Endodermal cell (in vitro differentiated cells): ENCODE measurements at regions not wholly inside any gene's neighbourhood (a gene's known extent, or its start where the extent isn't known, plus 50 kb on each side); places are given as distances from the start of the nearest gene placed in this dataset.

ENCODE experiments used
- DNase-seq: peaks from one replicate; pipeline ENCODE4 v3.0.0-alpha.2; 2017
- H3K27ac ChIP-seq: 2 replicates; pipeline ENCODE4 v1.5.1; 2013; ENCODE audit warnings: mild to moderate bottlenecking, low read depth, low read length, moderate library complexity
- H3K27me3 ChIP-seq: 2 replicates; pipeline ENCODE4 v1.6.1; 2013; ENCODE audit warnings: mild to moderate bottlenecking, low read length, moderate library complexity; ENCODE audit not compliant: insufficient read depth, control insufficient read depth, poor library complexity, severe bottlenecking
- H3K36me3 ChIP-seq: 2 replicates; pipeline ENCODE4 v1.7.0; 2013; ENCODE audit warnings: mild to moderate bottlenecking, low read length, moderate library complexity; ENCODE audit not compliant: control insufficient read depth, insufficient read depth
- H3K4me1 ChIP-seq: one replicate; pipeline ENCODE4 v1.7.0; 2013; ENCODE audit warnings: low read length; ENCODE audit not compliant: control insufficient read depth, insufficient read depth
- H3K4me3 ChIP-seq: 2 replicates; pipeline ENCODE4 v1.5.1; 2013; ENCODE audit warnings: mild to moderate bottlenecking, low read length, moderate library complexity
- H3K9ac ChIP-seq: 2 replicates; pipeline ENCODE4 v1.6.1; 2013; ENCODE audit warnings: mild to moderate bottlenecking, low read length, moderate library complexity; ENCODE audit not compliant: poor library complexity, severe bottlenecking; ENCODE audit errors: extremely low read depth
- H3K9me3 ChIP-seq: 2 replicates; pipeline ENCODE4 v1.6.1; 2013; ENCODE audit warnings: mild to moderate bottlenecking, low read length, moderate library complexity; ENCODE audit not compliant: control insufficient read depth
- H3K27ac Mint-ChIP-seq: 2 replicates; pipeline ENCODE4 v1.8.0; 2020; ENCODE audit warnings: mixed read lengths
- H3K27me3 Mint-ChIP-seq: 2 replicates; pipeline ENCODE4 v1.8.0; 2021; ENCODE audit warnings: mild to moderate bottlenecking, mixed read lengths; ENCODE audit not compliant: insufficient read depth
- H3K36me3 Mint-ChIP-seq: 2 replicates; pipeline ENCODE4 v1.8.0; 2020; ENCODE audit warnings: low read depth, mixed read lengths
- H3K4me1 Mint-ChIP-seq: 2 replicates; pipeline ENCODE4 v1.8.0; 2020; ENCODE audit warnings: mixed read lengths
- H3K4me3 Mint-ChIP-seq: 2 replicates; pipeline ENCODE4 v1.8.0; 2020; ENCODE audit warnings: mild to moderate bottlenecking, moderate library complexity, mixed read lengths
- H3K9me3 Mint-ChIP-seq: 2 replicates; pipeline ENCODE4 v1.8.0; 2020; ENCODE audit warnings: mild to moderate bottlenecking, mixed read lengths
- WGBS, 2 experiments: methylation state at CpG; one replicate each; pipeline versions ENCODE4 v1.1.5 to v1.1.7; 2013; ENCODE audit warnings: missing lambda C conversion rate in 2 of 2, mixed read lengths in 1 of 2; ENCODE audit not compliant: insufficient coverage in 1 of 2, insufficient read length in 1 of 2; 5-methylcytosine and 5-hydroxymethylcytosine counted together
- TF ChIP-seq, protein P1 (sequence below): fragments of 200-600 bp; sonication (generic); conservative IDR thresholded peaks from 2 replicates; pipeline ENCODE4 v1.5.0; 2021; ENCODE audit warnings: antibody characterized with exemption, mild to moderate bottlenecking

DNA sequence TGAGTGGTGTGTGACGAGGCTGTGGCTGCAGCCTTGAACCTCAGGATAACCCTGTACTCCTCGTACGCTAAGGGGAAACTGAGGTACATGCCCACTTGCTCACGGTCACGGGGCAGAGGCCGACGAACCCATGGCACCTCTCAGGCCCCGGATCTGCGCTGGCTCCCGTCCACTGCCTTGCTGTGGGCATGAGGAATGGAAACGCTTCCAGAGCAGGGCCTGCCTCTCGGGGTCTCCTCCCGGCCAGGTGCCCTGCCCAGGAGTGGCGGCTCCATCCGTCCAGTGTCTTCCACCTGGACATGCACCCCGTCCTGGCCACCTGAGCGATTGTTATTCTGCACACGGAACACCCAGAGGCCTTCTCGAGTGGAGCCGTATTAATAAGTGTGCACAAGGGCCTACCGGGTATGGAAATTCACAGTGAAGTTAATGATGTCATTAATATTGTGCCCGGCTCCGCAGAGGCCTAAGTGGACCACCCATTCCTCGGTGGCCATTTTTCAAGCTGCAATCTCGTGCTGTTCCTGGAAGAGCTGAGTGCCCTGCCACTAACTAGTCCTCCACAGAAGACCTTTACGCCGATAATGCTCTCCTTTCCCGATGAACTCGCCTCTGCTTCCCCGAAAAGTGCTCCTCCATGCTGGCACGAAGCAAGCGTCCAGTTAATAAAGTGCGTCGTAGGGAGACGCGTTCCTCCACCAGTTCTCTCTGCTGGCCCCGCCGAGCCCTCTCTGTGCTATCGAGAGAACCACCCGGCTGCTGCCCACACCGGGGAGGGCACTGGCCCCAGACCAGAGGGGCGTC lies 927.9 kb downstream of the BRD1 start:
- TF ChIP-seq, protein P1, sequence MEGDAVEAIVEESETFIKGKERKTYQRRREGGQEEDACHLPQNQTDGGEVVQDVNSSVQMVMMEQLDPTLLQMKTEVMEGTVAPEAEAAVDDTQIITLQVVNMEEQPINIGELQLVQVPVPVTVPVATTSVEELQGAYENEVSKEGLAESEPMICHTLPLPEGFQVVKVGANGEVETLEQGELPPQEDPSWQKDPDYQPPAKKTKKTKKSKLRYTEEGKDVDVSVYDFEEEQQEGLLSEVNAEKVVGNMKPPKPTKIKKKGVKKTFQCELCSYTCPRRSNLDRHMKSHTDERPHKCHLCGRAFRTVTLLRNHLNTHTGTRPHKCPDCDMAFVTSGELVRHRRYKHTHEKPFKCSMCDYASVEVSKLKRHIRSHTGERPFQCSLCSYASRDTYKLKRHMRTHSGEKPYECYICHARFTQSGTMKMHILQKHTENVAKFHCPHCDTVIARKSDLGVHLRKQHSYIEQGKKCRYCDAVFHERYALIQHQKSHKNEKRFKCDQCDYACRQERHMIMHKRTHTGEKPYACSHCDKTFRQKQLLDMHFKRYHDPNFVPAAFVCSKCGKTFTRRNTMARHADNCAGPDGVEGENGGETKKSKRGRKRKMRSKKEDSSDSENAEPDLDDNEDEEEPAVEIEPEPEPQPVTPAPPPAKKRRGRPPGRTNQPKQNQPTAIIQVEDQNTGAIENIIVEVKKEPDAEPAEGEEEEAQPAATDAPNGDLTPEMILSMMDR = no peak
- Histone ChIP-seq H3K9ac (no peak overlapping the region), H3K4me1 (no peaks in the 10 kb centered on the region), H3K36me3 (no peaks in the 10 kb centered on the region), H3K9me3 (no peaks in the 10 kb centered on the region), H3K4me3 (no peak overlapping the region), H3K27me3 (no peaks in the 10 kb centered on the region), H3K27ac (no peak overlapping the region)
- DNase-seq = no peak
- Mint-ChIP-seq H3K36me3 (no peaks in the 10 kb centered on the region), H3K9me3 (no peaks in the 10 kb centered on the region), H3K4me1 (no peaks in the 10 kb centered on the region), H3K27ac (no peak overlapping the region), H3K4me3 (no peak overlapping the region), H3K27me3 (peaks cover 1% of the 10 kb centered on the region)
- 92 to 95% methylated on average over 34 to 42 of the region's 42 CpGs for WGBS, 2 experiments

DNA sequence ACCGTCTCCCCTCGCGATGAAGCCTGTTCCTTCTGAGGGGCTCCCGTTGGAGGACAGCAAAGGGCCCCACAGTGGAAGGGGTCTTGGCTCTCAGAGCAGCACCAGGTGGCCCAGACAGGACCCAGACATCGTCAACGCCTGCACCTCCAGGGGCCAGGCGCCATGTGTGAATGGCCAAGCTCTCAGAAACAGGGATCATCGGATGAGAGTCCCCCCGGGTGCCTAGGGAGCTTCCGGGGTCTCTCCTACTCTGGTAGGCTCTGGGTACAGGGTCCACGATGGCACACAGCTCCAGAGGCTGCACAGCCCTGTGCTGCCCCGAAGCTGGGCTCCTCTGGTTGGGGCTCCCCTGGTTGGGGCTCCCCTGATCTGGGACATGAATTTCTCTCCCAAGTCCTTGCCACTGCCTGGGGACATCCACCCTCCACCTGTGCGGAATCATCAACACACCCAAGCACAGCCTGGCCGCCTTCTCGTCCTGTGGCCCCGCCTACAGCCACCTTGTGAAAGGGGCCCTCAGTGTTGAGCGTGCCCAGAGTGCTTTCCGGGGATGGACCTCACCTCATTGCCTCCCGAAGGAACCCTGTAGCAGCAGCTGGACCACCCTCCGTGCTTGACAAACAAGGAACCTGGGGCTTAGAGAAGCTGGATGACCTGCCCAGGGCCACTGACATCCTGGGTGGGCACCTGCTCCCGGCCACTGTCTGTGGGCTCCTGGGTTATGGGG lies 929.0 kb downstream of the BRD1 start:
- no peaks in the 10 kb centered on the region for H3K36me3 Mint-ChIP-seq
- no peak overlapping the region for H3K27ac ChIP-seq
- WGBS, 2 experiments = 91 to 92% methylated on average over 16 to 21 of the region's 21 CpGs
- TF ChIP-seq, protein P1 = no peak
- no peak overlapping the region for H3K9ac ChIP-seq
- no peak overlapping the region for H3K4me3 ChIP-seq
- DNase-seq = no peak
- no peaks in the 10 kb centered on the region for H3K9me3 Mint-ChIP-seq
- no peaks in the 10 kb centered on the region for H3K9me3 ChIP-seq
- H3K4me1 ChIP-seq = no peaks in the 10 kb centered on the region
- no peak overlapping the region for H3K4me3 Mint-ChIP-seq
- peaks cover 5% of the 10 kb centered on the region for H3K27me3 Mint-ChIP-seq
- H3K36me3 ChIP-seq = no peaks in the 10 kb centered on the region
- no peak overlapping the region for H3K27ac Mint-ChIP-seq
- no peaks in the 10 kb centered on the region for H3K27me3 ChIP-seq
- H3K4me1 Mint-ChIP-seq = no peaks in the 10 kb centered on the region

DNA sequence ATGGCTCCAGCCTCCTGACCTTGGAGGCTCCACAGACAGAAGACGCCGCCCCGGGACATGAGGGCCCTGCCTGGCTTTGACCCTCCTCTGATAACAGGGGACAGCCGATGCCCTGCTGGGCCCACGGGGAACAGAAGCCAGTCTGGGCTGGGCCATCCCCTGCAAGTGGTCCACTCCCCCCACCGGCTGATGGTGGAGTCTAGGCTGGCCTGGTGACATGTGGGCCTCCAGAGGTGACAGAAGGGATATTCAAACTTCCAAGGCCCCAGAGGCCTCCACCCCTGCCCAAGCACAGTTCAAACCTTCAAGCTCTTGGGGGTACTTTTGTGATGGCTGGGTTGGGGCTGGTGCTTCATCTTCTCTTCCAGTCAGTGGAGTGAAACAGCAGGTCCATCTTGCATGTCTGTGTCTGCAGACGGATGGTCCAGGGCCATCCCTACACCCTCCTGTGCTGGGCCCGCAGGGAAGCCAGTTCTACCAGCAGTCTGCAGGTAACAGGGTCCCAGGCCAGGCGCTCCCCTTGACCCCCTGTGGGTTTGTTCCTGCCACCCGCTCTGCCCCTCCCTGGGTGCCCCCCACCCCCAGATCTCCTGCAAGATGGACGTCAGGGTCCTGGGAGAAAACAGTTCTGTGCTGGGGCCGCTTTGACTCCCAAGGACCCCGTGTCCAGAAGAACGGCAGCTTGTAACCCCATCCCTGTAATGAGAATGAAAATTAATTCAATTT lies 929.9 kb downstream of the BRD1 start:
- Histone ChIP-seq H3K4me1 (no peaks in the 10 kb centered on the region), H3K9me3 (no peaks in the 10 kb centered on the region), H3K9ac (no peak overlapping the region), H3K27me3 (no peaks in the 10 kb centered on the region), H3K36me3 (no peaks in the 10 kb centered on the region), H3K27ac (no peak overlapping the region), H3K4me3 (no peak overlapping the region)
- no peaks in the 10 kb centered on the region for H3K4me1 Mint-ChIP-seq
- H3K4me3 Mint-ChIP-seq = no peak overlapping the region
- H3K9me3 Mint-ChIP-seq = no peaks in the 10 kb centered on the region
- no peak overlapping the region for H3K27ac Mint-ChIP-seq
- H3K36me3 Mint-ChIP-seq = no peaks in the 10 kb centered on the region
- no peak for DNase-seq
- TF ChIP-seq, protein P1 = no peak
- H3K27me3 Mint-ChIP-seq = peaks cover 5% of the 10 kb centered on the region
- WGBS, 2 experiments = 90 to 100% methylated on average over 2 to 14 of the region's 14 CpGs
